ENCODE measurements at regions not wholly inside any gene's neighbourhood (a gene's known extent, or its start where the extent isn't known, plus 50 kb on each side); places are given as distances from the start of the nearest gene placed in this dataset.
"Not testable (repeated sequence)": the region's sequence is repeated elsewhere in the genome, so short reads cannot be mapped to it uniquely, and the experiment has no call there.

DNA sequence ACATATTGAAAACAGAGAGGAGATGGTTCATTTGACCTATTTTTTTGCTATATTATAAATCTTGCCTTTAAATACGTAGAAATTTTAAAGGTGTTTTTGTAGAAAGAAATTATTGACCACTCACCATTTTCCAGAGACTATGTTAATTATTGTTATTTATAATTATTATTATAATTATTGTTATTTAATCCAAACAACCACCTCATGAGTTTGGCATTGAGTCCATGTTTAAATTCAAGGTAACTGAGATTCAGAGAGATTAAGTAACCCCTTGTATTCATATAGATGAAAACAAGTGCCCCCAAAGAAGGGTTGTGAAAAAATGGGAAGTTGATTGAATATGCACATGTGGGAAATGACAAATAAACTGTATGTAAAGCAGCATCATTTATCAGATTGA, 692.5 kb upstream of the MIR17HG start:
- no peaks in the 10 kb centered on the region for H3K36me3 ChIP-seq
- no peak for DNase-seq
- H3K4me1 ChIP-seq = no peaks in the 10 kb centered on the region
- H3K4me3 ChIP-seq = no peak overlapping the region
- H3K27ac ChIP-seq (replicated peaks) = no peak overlapping the region
- TF ChIP-seq, protein P1, sequence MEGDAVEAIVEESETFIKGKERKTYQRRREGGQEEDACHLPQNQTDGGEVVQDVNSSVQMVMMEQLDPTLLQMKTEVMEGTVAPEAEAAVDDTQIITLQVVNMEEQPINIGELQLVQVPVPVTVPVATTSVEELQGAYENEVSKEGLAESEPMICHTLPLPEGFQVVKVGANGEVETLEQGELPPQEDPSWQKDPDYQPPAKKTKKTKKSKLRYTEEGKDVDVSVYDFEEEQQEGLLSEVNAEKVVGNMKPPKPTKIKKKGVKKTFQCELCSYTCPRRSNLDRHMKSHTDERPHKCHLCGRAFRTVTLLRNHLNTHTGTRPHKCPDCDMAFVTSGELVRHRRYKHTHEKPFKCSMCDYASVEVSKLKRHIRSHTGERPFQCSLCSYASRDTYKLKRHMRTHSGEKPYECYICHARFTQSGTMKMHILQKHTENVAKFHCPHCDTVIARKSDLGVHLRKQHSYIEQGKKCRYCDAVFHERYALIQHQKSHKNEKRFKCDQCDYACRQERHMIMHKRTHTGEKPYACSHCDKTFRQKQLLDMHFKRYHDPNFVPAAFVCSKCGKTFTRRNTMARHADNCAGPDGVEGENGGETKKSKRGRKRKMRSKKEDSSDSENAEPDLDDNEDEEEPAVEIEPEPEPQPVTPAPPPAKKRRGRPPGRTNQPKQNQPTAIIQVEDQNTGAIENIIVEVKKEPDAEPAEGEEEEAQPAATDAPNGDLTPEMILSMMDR (IDR thresholded peaks at IDR 0.05; ENCODE audit: borderline replicate concordance) = no peak
- H3K9me3 ChIP-seq (replicated peaks) = peaks cover 25% of the 10 kb centered on the region
- no peaks in the 10 kb centered on the region for H3K27me3 ChIP-seq (ENCODE audit: low read depth)
- intact Hi-C loops (cut with micrococcal nuclease) = no loop called here

DNA sequence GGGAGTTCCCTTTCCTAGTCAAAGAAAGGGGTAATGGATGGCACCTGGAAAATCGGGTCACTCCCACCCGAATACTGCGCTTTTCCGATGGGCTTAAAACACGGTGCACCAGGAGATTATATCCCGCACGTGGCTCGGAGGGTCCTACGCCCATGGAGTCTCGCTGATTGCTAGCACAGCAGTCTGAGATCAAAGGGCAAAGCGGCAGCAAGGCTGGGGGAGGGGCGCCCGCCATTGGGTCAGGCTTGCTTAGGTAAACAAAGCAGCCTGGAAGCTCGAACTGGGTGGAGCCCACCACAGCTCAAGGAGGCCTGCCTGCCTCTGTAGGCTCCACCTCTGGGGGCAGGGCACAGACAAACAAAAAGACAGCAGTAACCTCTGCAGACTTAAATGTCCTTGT, 683.3 kb upstream of the MIR17HG start:
- H3K4me3 ChIP-seq; H3K9me3 ChIP-seq (replicated peaks); H3K27me3 ChIP-seq (ENCODE audit: low read depth); H3K36me3 ChIP-seq; intact Hi-C loops (cut with micrococcal nuclease); H3K27ac ChIP-seq (replicated peaks); H3K4me1 ChIP-seq; DNase-seq: not testable (repeated sequence)

DNA sequence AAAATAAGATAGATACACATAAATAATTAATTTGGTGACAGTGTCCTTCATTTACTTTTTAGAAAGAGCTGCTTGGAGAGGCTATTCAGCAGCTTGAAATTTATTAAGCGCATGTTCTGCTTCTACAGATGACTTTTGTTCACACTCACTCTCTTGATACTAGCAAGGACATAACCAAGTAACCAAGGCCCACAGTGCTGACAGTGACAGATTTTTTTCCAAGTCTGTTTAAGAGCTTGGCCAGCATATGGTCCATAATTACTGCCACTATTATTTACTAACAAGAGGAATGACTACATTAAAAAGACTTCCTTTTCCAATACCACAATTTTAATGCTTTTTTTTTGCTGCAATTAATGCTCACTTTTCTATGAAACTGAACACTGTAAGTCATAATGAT, 673.7 kb upstream of the MIR17HG start:
- TF ChIP-seq, protein P1 (IDR thresholded peaks at IDR 0.05; ENCODE audit: borderline replicate concordance) = no peak
- no peaks in the 10 kb centered on the region for H3K9me3 ChIP-seq (replicated peaks)
- H3K36me3 ChIP-seq = no peaks in the 10 kb centered on the region
- H3K27ac ChIP-seq (replicated peaks) = no peak overlapping the region
- no peaks in the 10 kb centered on the region for H3K27me3 ChIP-seq (ENCODE audit: low read depth)
- no peak for DNase-seq
- intact Hi-C loops (cut with micrococcal nuclease) = no loop called here
- H3K4me1 ChIP-seq = no peaks in the 10 kb centered on the region
- no peak overlapping the region for H3K4me3 ChIP-seq

DNA sequence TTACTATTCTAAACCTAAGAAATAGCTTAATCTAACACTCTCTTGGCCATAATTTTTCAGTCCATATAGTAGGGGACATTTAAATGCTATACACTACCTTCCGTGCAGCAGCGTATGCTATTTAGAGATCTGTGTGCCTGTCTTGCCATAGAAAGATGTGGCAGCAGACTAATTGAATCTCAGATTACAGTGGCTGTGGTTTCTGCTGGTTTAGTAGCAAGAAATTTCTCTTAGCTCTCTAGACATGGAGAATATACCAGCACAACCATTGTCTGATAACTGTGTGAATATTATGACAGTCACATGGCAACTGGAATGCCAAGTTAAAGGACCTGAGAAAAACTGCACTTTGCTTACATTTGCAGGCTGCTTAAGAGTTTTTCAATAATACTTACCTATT, 672.4 kb upstream of the MIR17HG start:
- H3K4me3 ChIP-seq = no peak overlapping the region
- intact Hi-C loops (cut with micrococcal nuclease) = no loop called here
- DNase-seq = no peak

DNA sequence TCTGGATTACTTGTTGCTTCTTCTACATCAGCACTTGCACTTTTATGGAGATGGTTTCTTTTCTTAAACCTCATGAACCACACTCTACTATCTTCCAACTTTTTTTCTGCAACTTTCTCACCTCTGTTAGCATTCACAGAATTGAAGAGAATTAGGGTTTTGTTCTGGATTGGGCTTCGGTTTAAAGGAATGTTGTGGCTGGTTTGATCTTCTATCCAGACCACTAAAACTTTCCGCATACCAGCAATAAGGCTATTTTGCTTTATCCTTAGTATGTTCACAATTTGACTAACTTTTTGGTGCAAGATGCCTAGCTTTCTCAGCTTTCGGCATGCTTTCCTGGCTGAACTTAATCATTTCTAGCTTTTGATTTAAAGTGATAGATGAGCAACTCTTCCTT, 666.7 kb upstream of the MIR17HG start:
- Histone ChIP-seq H3K4me1 (no peaks in the 10 kb centered on the region), H3K36me3 (no peaks in the 10 kb centered on the region), H3K9me3 (replicated peaks) (peaks cover 7% of the 10 kb centered on the region), H3K27me3 (ENCODE audit: low read depth) (no peaks in the 10 kb centered on the region), H3K27ac (replicated peaks) (no peak overlapping the region), H3K4me3 (no peak overlapping the region)
- TF ChIP-seq, protein P1 (IDR thresholded peaks at IDR 0.05; ENCODE audit: borderline replicate concordance) = no peak
- no peak for DNase-seq
- intact Hi-C loops (cut with micrococcal nuclease) = no loop called here

More for the DNA sequence above, 672.4 kb upstream of the MIR17HG start:
- TF ChIP-seq, protein P1 (IDR thresholded peaks at IDR 0.05; ENCODE audit: borderline replicate concordance) = no peak
- Histone ChIP-seq H3K4me1 (no peaks in the 10 kb centered on the region), H3K27me3 (ENCODE audit: low read depth) (no peaks in the 10 kb centered on the region), H3K36me3 (no peaks in the 10 kb centered on the region), H3K27ac (replicated peaks) (no peak overlapping the region), H3K9me3 (replicated peaks) (no peaks in the 10 kb centered on the region)

DNA sequence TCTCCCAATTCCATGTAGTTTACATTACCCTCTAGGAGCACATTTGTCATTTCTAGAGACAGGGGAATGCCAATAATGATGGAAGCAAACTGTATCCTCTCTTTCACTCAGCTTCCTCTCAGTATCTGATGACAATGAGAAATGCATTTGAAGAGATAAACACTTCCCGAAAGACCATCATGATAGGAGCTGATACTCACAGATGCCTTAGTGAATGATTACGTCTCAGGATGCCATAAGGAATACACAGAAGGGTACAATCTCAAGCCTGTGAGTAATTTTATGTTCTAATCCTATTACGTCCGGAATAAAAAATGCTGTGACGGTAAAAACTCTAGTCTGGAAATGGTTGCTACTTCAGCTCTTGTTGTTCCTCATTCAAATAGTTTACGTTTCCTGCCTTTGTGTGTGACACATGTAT, 663.8 kb upstream of the MIR17HG start:
- TF ChIP-seq, protein P1 (IDR thresholded peaks at IDR 0.05; ENCODE audit: borderline replicate concordance) = no peak
- no peak for DNase-seq
- H3K4me1 ChIP-seq = no peaks in the 10 kb centered on the region
- no peaks in the 10 kb centered on the region for H3K27me3 ChIP-seq (ENCODE audit: low read depth)
- no peaks in the 10 kb centered on the region for H3K36me3 ChIP-seq
- no peak overlapping the region for H3K4me3 ChIP-seq
- intact Hi-C loops (cut with micrococcal nuclease) = no loop called here
- peaks cover 7% of the 10 kb centered on the region for H3K9me3 ChIP-seq (replicated peaks)
- H3K27ac ChIP-seq (replicated peaks) = no peak overlapping the region

All from left ventricle myocardium inferior (tissue), 1 donor.